ENCODE measurements at regions not wholly inside any gene's neighbourhood (a gene's known extent, or its start where the extent isn't known, plus 50 kb on each side); places are given as distances from the start of the nearest gene placed in this dataset.

DNA sequence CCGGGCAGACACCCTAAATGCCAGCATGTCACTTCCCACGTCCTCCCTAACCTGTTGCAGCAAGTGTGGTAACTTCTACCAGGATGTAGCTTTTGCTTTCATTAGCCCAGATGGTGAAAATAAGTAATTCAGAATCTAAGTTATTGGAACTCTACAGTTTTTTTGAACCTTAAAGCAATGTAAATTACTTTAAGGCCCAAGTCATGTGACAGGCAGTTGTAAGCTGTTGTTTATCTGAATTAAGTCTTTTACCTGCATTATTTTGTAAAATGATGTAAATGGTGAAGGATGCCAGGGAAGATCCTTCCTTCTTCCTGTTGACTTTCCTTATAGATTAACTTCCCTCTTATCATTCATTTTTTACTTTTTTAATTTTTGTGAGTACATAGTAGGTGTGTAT is 670.2 kb downstream of the SEMA5A start (continued):
- TF ChIP-seq, protein P1, sequence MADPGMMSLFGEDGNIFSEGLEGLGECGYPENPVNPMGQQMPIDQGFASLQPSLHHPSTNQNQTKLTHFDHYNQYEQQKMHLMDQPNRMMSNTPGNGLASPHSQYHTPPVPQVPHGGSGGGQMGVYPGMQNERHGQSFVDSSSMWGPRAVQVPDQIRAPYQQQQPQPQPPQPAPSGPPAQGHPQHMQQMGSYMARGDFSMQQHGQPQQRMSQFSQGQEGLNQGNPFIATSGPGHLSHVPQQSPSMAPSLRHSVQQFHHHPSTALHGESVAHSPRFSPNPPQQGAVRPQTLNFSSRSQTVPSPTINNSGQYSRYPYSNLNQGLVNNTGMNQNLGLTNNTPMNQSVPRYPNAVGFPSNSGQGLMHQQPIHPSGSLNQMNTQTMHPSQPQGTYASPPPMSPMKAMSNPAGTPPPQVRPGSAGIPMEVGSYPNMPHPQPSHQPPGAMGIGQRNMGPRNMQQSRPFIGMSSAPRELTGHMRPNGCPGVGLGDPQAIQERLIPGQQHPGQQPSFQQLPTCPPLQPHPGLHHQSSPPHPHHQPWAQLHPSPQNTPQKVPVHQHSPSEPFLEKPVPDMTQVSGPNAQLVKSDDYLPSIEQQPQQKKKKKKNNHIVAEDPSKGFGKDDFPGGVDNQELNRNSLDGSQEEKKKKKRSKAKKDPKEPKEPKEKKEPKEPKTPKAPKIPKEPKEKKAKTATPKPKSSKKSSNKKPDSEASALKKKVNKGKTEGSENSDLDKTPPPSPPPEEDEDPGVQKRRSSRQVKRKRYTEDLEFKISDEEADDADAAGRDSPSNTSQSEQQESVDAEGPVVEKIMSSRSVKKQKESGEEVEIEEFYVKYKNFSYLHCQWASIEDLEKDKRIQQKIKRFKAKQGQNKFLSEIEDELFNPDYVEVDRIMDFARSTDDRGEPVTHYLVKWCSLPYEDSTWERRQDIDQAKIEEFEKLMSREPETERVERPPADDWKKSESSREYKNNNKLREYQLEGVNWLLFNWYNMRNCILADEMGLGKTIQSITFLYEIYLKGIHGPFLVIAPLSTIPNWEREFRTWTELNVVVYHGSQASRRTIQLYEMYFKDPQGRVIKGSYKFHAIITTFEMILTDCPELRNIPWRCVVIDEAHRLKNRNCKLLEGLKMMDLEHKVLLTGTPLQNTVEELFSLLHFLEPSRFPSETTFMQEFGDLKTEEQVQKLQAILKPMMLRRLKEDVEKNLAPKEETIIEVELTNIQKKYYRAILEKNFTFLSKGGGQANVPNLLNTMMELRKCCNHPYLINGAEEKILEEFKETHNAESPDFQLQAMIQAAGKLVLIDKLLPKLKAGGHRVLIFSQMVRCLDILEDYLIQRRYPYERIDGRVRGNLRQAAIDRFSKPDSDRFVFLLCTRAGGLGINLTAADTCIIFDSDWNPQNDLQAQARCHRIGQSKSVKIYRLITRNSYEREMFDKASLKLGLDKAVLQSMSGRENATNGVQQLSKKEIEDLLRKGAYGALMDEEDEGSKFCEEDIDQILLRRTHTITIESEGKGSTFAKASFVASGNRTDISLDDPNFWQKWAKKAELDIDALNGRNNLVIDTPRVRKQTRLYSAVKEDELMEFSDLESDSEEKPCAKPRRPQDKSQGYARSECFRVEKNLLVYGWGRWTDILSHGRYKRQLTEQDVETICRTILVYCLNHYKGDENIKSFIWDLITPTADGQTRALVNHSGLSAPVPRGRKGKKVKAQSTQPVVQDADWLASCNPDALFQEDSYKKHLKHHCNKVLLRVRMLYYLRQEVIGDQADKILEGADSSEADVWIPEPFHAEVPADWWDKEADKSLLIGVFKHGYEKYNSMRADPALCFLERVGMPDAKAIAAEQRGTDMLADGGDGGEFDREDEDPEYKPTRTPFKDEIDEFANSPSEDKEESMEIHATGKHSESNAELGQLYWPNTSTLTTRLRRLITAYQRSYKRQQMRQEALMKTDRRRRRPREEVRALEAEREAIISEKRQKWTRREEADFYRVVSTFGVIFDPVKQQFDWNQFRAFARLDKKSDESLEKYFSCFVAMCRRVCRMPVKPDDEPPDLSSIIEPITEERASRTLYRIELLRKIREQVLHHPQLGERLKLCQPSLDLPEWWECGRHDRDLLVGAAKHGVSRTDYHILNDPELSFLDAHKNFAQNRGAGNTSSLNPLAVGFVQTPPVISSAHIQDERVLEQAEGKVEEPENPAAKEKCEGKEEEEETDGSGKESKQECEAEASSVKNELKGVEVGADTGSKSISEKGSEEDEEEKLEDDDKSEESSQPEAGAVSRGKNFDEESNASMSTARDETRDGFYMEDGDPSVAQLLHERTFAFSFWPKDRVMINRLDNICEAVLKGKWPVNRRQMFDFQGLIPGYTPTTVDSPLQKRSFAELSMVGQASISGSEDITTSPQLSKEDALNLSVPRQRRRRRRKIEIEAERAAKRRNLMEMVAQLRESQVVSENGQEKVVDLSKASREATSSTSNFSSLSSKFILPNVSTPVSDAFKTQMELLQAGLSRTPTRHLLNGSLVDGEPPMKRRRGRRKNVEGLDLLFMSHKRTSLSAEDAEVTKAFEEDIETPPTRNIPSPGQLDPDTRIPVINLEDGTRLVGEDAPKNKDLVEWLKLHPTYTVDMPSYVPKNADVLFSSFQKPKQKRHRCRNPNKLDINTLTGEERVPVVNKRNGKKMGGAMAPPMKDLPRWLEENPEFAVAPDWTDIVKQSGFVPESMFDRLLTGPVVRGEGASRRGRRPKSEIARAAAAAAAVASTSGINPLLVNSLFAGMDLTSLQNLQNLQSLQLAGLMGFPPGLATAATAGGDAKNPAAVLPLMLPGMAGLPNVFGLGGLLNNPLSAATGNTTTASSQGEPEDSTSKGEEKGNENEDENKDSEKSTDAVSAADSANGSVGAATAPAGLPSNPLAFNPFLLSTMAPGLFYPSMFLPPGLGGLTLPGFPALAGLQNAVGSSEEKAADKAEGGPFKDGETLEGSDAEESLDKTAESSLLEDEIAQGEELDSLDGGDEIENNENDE (IDR thresholded peaks at IDR 0.05; ENCODE audit: insufficient replicate concordance, low read length): no peak
- no peak for TF ChIP-seq TEAD4 (IDR thresholded peaks at IDR 0.05; ENCODE audit: low read depth, low read length)
- TF ChIP-seq SAP30 (IDR thresholded peaks at IDR 0.05; ENCODE audit: insufficient read depth, insufficient replicate concordance, low read length): no peak
- TF ChIP-seq SP1 (IDR thresholded peaks at IDR 0.05; ENCODE audit: low read depth, low read length): no peak
- TF ChIP-seq EGR1 (IDR thresholded peaks at IDR 0.05; ENCODE audit: borderline replicate concordance, low read depth, low read length): no peak
- TF ChIP-seq, protein P2, sequence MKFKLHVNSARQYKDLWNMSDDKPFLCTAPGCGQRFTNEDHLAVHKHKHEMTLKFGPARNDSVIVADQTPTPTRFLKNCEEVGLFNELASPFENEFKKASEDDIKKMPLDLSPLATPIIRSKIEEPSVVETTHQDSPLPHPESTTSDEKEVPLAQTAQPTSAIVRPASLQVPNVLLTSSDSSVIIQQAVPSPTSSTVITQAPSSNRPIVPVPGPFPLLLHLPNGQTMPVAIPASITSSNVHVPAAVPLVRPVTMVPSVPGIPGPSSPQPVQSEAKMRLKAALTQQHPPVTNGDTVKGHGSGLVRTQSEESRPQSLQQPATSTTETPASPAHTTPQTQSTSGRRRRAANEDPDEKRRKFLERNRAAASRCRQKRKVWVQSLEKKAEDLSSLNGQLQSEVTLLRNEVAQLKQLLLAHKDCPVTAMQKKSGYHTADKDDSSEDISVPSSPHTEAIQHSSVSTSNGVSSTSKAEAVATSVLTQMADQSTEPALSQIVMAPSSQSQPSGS (IDR thresholded peaks at IDR 0.05; ENCODE audit: low read length): no peak
- no peak for TF ChIP-seq HDAC6 (IDR thresholded peaks at IDR 0.05; ENCODE audit: low read depth, low read length)
- no peak for TF ChIP-seq BCL11A (IDR thresholded peaks at IDR 0.05; ENCODE audit: low read depth in 2 of 2, low read length in 2 of 2)

Measured in H1 (cell line).